ENCODE measurements at regions not wholly inside any gene's neighbourhood (a gene's known extent, or its start where the extent isn't known, plus 50 kb on each side); places are given as distances from the start of the nearest gene placed in this dataset.
"Not testable (repeated sequence)": the region's sequence is repeated elsewhere in the genome, so short reads cannot be mapped to it uniquely, and the experiment has no call there.

- no peak for DNase-seq
Measured at GRCh38 chr2:41329040-41329439, 718.8 kb upstream of the PKDCC start.

GRCh38 chr2:41334159-41334558 lies 713.7 kb upstream of the PKDCC start:
- DNase-seq = no peak

- not testable (repeated sequence) for DNase-seq
Measured at GRCh38 chr2:41335573-41335972, 712.2 kb upstream of the PKDCC start.

- DNase-seq = no peak
Measured at GRCh38 chr2:41337956-41338355, 709.9 kb upstream of the PKDCC start.

- DNase-seq = no peak
Measured at GRCh38 chr2:41344529-41344928, 703.3 kb upstream of the PKDCC start.

- no peak for DNase-seq
Measured at GRCh38 chr2:41353060-41353459, 694.8 kb upstream of the PKDCC start.

- no peak for DNase-seq
Measured at GRCh38 chr2:41355794-41356193, 692.0 kb upstream of the PKDCC start.

- DNase-seq = no peak
Measured at GRCh38 chr2:41364842-41365241, 683.0 kb upstream of the PKDCC start.

- DNase-seq = no peak
Measured at GRCh38 chr2:41375901-41376300, 671.9 kb upstream of the PKDCC start.

GRCh38 chr2:41377837-41378236 lies 670.0 kb upstream of the PKDCC start:
- DNase-seq = no peak

- no peak for DNase-seq
Measured at GRCh38 chr2:41378420-41378819, 669.4 kb upstream of the PKDCC start.

- DNase-seq = no peak
Measured at GRCh38 chr2:41379496-41380221, 668.2 kb upstream of the PKDCC start.

- DNase-seq = no peak
Measured at GRCh38 chr2:41381701-41382100, 666.1 kb upstream of the PKDCC start.

- no peak for DNase-seq
Measured at GRCh38 chr2:41387519-41387918, 660.3 kb upstream of the PKDCC start.

GRCh38 chr2:41393621-41394020 lies 654.2 kb upstream of the PKDCC start:
- no peak for DNase-seq

- no peak for DNase-seq
Measured at GRCh38 chr2:41394541-41394940, 653.3 kb upstream of the PKDCC start.

- DNase-seq = no peak
Measured at GRCh38 chr2:41395692-41396091, 652.1 kb upstream of the PKDCC start.

GRCh38 chr2:41399437-41400087 lies 648.3 kb upstream of the PKDCC start:
- no peak for DNase-seq

- DNase-seq = no peak
Measured at GRCh38 chr2:41400088-41400665, 647.6 kb upstream of the PKDCC start.

GRCh38 chr2:41405441-41405840 lies 642.4 kb upstream of the PKDCC start:
- DNase-seq = no peak

- no peak for DNase-seq
Measured at GRCh38 chr2:41409328-41409727, 638.5 kb upstream of the PKDCC start.

- no peak for DNase-seq
Measured at GRCh38 chr2:41410011-41410410, 637.8 kb upstream of the PKDCC start.

GRCh38 chr2:41413813-41414485 lies 633.9 kb upstream of the PKDCC start:
- DNase-seq = no peak
